ENCODE measurements at regions not wholly inside any gene's neighbourhood (a gene's known extent, or its start where the extent isn't known, plus 50 kb on each side); places are given as distances from the start of the nearest gene placed in this dataset.
A peak's percentile ranks its signal among the peaks of the same experiment; 100 is the strongest.

- no peaks in the 10 kb centered on the region for H3K4me1 Mint-ChIP-seq (ENCODE audit: low read depth)
These were observed 304.4 kb downstream of the GALR1 start for GRCh38 chr18:77554061-77554460.

GRCh38 chr18:77557046-77557587 lies 307.5 kb downstream of the GALR1 start:
- Mint-ChIP-seq H3K9me3 (ENCODE audit: low read depth) (no peaks in the 10 kb centered on the region), H3K4me1 (ENCODE audit: low read depth) (no peaks in the 10 kb centered on the region), H3K36me3 (ENCODE audit: insufficient read depth) (no peaks in the 10 kb centered on the region), H3K27ac (no peak overlapping the region), H3K4me3 (ENCODE audit: low read depth) (no peak overlapping the region), H3K27me3 (no peaks in the 10 kb centered on the region)
- peak; percentile 44 for DNase-seq (ENCODE audit: low spot score, unreplicated experiment)
- no peak for TF ChIP-seq CTCF (IDR thresholded peaks at IDR 0.05; ENCODE audit: unreplicated experiment)

More at GRCh38 chr18:77554061-77554460, 304.4 kb downstream of the GALR1 start:
- Mint-ChIP-seq H3K9me3 (ENCODE audit: low read depth) (no peaks in the 10 kb centered on the region), H3K27me3 (no peaks in the 10 kb centered on the region), H3K4me3 (ENCODE audit: low read depth) (no peak overlapping the region), H3K27ac (no peak overlapping the region), H3K36me3 (ENCODE audit: insufficient read depth) (no peaks in the 10 kb centered on the region)
- DNase-seq (ENCODE audit: low spot score, unreplicated experiment), result no peak
- no peak for TF ChIP-seq CTCF (IDR thresholded peaks at IDR 0.05; ENCODE audit: unreplicated experiment)

GRCh38 chr18:77559274-77559910 lies 309.7 kb downstream of the GALR1 start:
- H3K4me3 Mint-ChIP-seq (ENCODE audit: low read depth), result no peak overlapping the region
- H3K27ac Mint-ChIP-seq, result no peak overlapping the region
- no peak for TF ChIP-seq CTCF (IDR thresholded peaks at IDR 0.05; ENCODE audit: unreplicated experiment)
- no peaks in the 10 kb centered on the region for H3K36me3 Mint-ChIP-seq (ENCODE audit: insufficient read depth)
- DNase-seq (ENCODE audit: low spot score, unreplicated experiment), result no peak
- H3K9me3 Mint-ChIP-seq (ENCODE audit: low read depth), result no peaks in the 10 kb centered on the region
- H3K4me1 Mint-ChIP-seq (ENCODE audit: low read depth), result no peaks in the 10 kb centered on the region
- H3K27me3 Mint-ChIP-seq, result no peaks in the 10 kb centered on the region

- Mint-ChIP-seq H3K9me3 (ENCODE audit: low read depth) (no peaks in the 10 kb centered on the region), H3K4me1 (ENCODE audit: low read depth) (no peaks in the 10 kb centered on the region), H3K27ac (no peak overlapping the region), H3K27me3 (no peaks in the 10 kb centered on the region), H3K36me3 (ENCODE audit: insufficient read depth) (no peaks in the 10 kb centered on the region), H3K4me3 (ENCODE audit: low read depth) (no peak overlapping the region)
- no peak for TF ChIP-seq CTCF (IDR thresholded peaks at IDR 0.05; ENCODE audit: unreplicated experiment)
- DNase-seq (ENCODE audit: low spot score, unreplicated experiment), result no peak
These were observed 310.8 kb downstream of the GALR1 start for GRCh38 chr18:77560341-77560992.

- Mint-ChIP-seq H3K4me3 (ENCODE audit: low read depth) (no peak overlapping the region), H3K4me1 (ENCODE audit: low read depth) (no peaks in the 10 kb centered on the region), H3K27me3 (no peaks in the 10 kb centered on the region), H3K27ac (no peak overlapping the region), H3K36me3 (ENCODE audit: insufficient read depth) (peaks cover 5% of the 10 kb centered on the region), H3K9me3 (ENCODE audit: low read depth) (peaks cover 16% of the 10 kb centered on the region)
- no peak for TF ChIP-seq CTCF (IDR thresholded peaks at IDR 0.05; ENCODE audit: unreplicated experiment)
- no peak for DNase-seq (ENCODE audit: low spot score, unreplicated experiment)
These were observed 317.0 kb downstream of the GALR1 start for GRCh38 chr18:77566604-77567003.
